HG02623 (cell line): ENCODE measurements at regions not wholly inside any gene's neighbourhood (a gene's known extent, or its start where the extent isn't known, plus 50 kb on each side); places are given as distances from the start of the nearest gene placed in this dataset.
"Not testable (repeated sequence)": the region's sequence is repeated elsewhere in the genome, so short reads cannot be mapped to it uniquely, and the experiment has no call there.

Source experiments
- ATAC-seq: cut with Tn5 transposase; IDR thresholded peaks from one replicate; pipeline ENCODE4 v1.9.1; 2021; ENCODE audit warnings: moderate library complexity; ENCODE audit not compliant: unreplicated experiment

- no peak for ATAC-seq
Measured at GRCh38 chr9:129459547-129460322, 161.2 kb downstream of the C9orf50 start.

- no peak for ATAC-seq
Measured at GRCh38 chr9:129458663-129459546, 162.0 kb downstream of the C9orf50 start.

- ATAC-seq = no peak
Measured at GRCh38 chr9:129458155-129458661, 162.7 kb downstream of the C9orf50 start.

- no peak for ATAC-seq
Measured at GRCh38 chr9:129457325-129457779, 163.5 kb downstream of the C9orf50 start.

GRCh38 chr9:129456549-129457324 is 164.2 kb downstream of the C9orf50 start:
- no peak for ATAC-seq

GRCh38 chr9:129455151-129455995 is 165.5 kb downstream of the C9orf50 start:
- ATAC-seq = no peak

- no peak for ATAC-seq
Measured at GRCh38 chr9:129454467-129455067, 166.3 kb downstream of the C9orf50 start.

- no peak for ATAC-seq
Measured at GRCh38 chr9:129453734-129454133, 167.2 kb downstream of the C9orf50 start.

- ATAC-seq = no peak
Measured at GRCh38 chr9:129451669-129452068, 169.2 kb downstream of the C9orf50 start.

GRCh38 chr9:129451089-129451656 is 169.7 kb downstream of the C9orf50 start:
- no peak for ATAC-seq

GRCh38 chr9:129449066-129449465 is 171.8 kb downstream of the C9orf50 start:
- no peak for ATAC-seq

GRCh38 chr9:129446828-129447550 is 173.9 kb downstream of the C9orf50 start:
- no peak for ATAC-seq

GRCh38 chr9:129445794-129446306 is 175.1 kb downstream of the C9orf50 start:
- no peak for ATAC-seq

GRCh38 chr9:129443515-129444164 is 177.3 kb downstream of the C9orf50 start:
- not testable (repeated sequence) for ATAC-seq

- ATAC-seq = no peak
Measured at GRCh38 chr9:129442803-129443511, 177.9 kb downstream of the C9orf50 start.

GRCh38 chr9:129441852-129442251 is 179.0 kb downstream of the C9orf50 start:
- no peak for ATAC-seq
